ENCODE measurements at regions not wholly inside any gene's neighbourhood (a gene's known extent, or its start where the extent isn't known, plus 50 kb on each side); places are given as distances from the start of the nearest gene placed in this dataset.

- H3K36me3 Mint-ChIP-seq (ENCODE audit: low read depth) = no peaks in the 10 kb centered on the region
- H3K4me1 Mint-ChIP-seq = peaks cover 5% of the 10 kb centered on the region
- H3K4me3 Mint-ChIP-seq = no peak overlapping the region
- H3K27me3 Mint-ChIP-seq (ENCODE audit: low read depth) = no peaks in the 10 kb centered on the region
- no peaks in the 10 kb centered on the region for H3K9me3 Mint-ChIP-seq
- TF ChIP-seq CTCF (IDR thresholded peaks at IDR 0.05; ENCODE audit: unreplicated experiment in 3 of 3) = no peak
- no peak overlapping the region for H3K27ac Mint-ChIP-seq
Observed at GRCh38 chr4:66052426-66052825, 382.1 kb upstream of the EPHA5 start.

GRCh38 chr4:66048861-66049260 is 378.6 kb upstream of the EPHA5 start:
- no peaks in the 10 kb centered on the region for H3K27me3 Mint-ChIP-seq (ENCODE audit: low read depth)

GRCh38 chr4:66045913-66046312 is 375.6 kb upstream of the EPHA5 start:
- no peak for TF ChIP-seq CTCF (IDR thresholded peaks at IDR 0.05; ENCODE audit: unreplicated experiment in 3 of 3)
- H3K27me3 Mint-ChIP-seq (ENCODE audit: low read depth) = no peaks in the 10 kb centered on the region
- no peak overlapping the region for H3K27ac Mint-ChIP-seq
- H3K36me3 Mint-ChIP-seq (ENCODE audit: low read depth) = no peaks in the 10 kb centered on the region
- peaks cover 5% of the 10 kb centered on the region for H3K4me1 Mint-ChIP-seq
- H3K9me3 Mint-ChIP-seq = no peaks in the 10 kb centered on the region
- H3K4me3 Mint-ChIP-seq = no peak overlapping the region

More at GRCh38 chr4:66048861-66049260, 378.6 kb upstream of the EPHA5 start:
- no peak for TF ChIP-seq CTCF (IDR thresholded peaks at IDR 0.05; ENCODE audit: unreplicated experiment in 3 of 3)
- Mint-ChIP-seq H3K4me1 (peaks cover 5% of the 10 kb centered on the region), H3K36me3 (ENCODE audit: low read depth) (no peaks in the 10 kb centered on the region), H3K9me3 (no peaks in the 10 kb centered on the region), H3K4me3 (no peak overlapping the region), H3K27ac (no peak overlapping the region)

- H3K4me3 Mint-ChIP-seq = no peak overlapping the region
- H3K27me3 Mint-ChIP-seq (ENCODE audit: low read depth) = no peaks in the 10 kb centered on the region
- H3K4me1 Mint-ChIP-seq = peaks cover 19% of the 10 kb centered on the region
- peaks cover 2% of the 10 kb centered on the region for H3K9me3 Mint-ChIP-seq
- H3K36me3 Mint-ChIP-seq (ENCODE audit: low read depth) = no peaks in the 10 kb centered on the region
- H3K27ac Mint-ChIP-seq = no peak overlapping the region
- TF ChIP-seq CTCF (IDR thresholded peaks at IDR 0.05; ENCODE audit: unreplicated experiment in 3 of 3) = no peak
Observed at GRCh38 chr4:66035701-66036100, 365.4 kb upstream of the EPHA5 start.

- Mint-ChIP-seq H3K9me3 (peaks cover 4% of the 10 kb centered on the region), H3K27ac (no peak overlapping the region), H3K36me3 (ENCODE audit: low read depth) (no peaks in the 10 kb centered on the region), H3K27me3 (ENCODE audit: low read depth) (no peaks in the 10 kb centered on the region), H3K4me1 (peaks cover 19% of the 10 kb centered on the region), H3K4me3 (no peak overlapping the region)
- no peak for TF ChIP-seq CTCF (IDR thresholded peaks at IDR 0.05; ENCODE audit: unreplicated experiment in 3 of 3)
Observed at GRCh38 chr4:66034671-66035070, 364.4 kb upstream of the EPHA5 start.

- Mint-ChIP-seq H3K4me1 (peaks cover 19% of the 10 kb centered on the region), H3K27me3 (ENCODE audit: low read depth) (no peaks in the 10 kb centered on the region), H3K36me3 (ENCODE audit: low read depth) (no peaks in the 10 kb centered on the region), H3K4me3 (no peak overlapping the region), H3K9me3 (peaks cover 4% of the 10 kb centered on the region), H3K27ac (no peak overlapping the region)
- no peak for TF ChIP-seq CTCF (IDR thresholded peaks at IDR 0.05; ENCODE audit: unreplicated experiment in 3 of 3)
Observed at GRCh38 chr4:66034262-66034661, 364.0 kb upstream of the EPHA5 start.
